GM23338 (cell line): ENCODE measurements at regions not wholly inside any gene's neighbourhood (a gene's known extent, or its start where the extent isn't known, plus 50 kb on each side); places are given as distances from the start of the nearest gene placed in this dataset.
"Not testable (repeated sequence)": the region's sequence is repeated elsewhere in the genome, so short reads cannot be mapped to it uniquely, and the experiment has no call there.

Source experiments
- ATAC-seq: fragments of 200-7000 bp; cut with Tn5 transposase; 3 replicates; pipeline ENCODE4 v1.9.1; 2020
- DNase-seq: peaks from one replicate; pipeline ENCODE4 v3.0.0-alpha.2; 2015; ENCODE audit warnings: low spot score
- H2AFZ ChIP-seq: fragments of 200-600 bp; sonication (generic); 2 replicates; pipeline ENCODE4 v1.8.0; 2016; ENCODE audit warnings: antibody characterized with exemption, mild to moderate bottlenecking, moderate library complexity
- H3F3A ChIP-seq: fragments of 200-600 bp; sonication (generic); replicated peaks from 2 replicates; pipeline ENCODE4 v1.8.0; 2017; ENCODE audit warnings: antibody characterized with exemption, mixed run types, low read depth
- H3K27ac ChIP-seq: fragments of 200-600 bp; sonication (generic); 2 replicates; pipeline ENCODE4 v1.6.1; 2016; ENCODE audit warnings: low read depth
- H3K27me3 ChIP-seq: fragments of 200-600 bp; sonication (generic); 2 replicates; pipeline ENCODE4 v1.8.0; 2016; ENCODE audit warnings: mild to moderate bottlenecking, mixed run types, moderate library complexity; ENCODE audit not compliant: insufficient read depth
- H3K36me3 ChIP-seq: fragments of 200-600 bp; sonication (generic); 2 replicates; pipeline ENCODE4 v1.8.0; 2016; ENCODE audit warnings: mild to moderate bottlenecking; ENCODE audit not compliant: insufficient read depth
- H3K4me1 ChIP-seq: fragments of 200-600 bp; sonication (generic); 2 replicates; pipeline ENCODE4 v1.8.0; 2016; ENCODE audit warnings: mild to moderate bottlenecking, moderate library complexity; ENCODE audit not compliant: insufficient read depth
- H3K4me2 ChIP-seq: fragments of 200-600 bp; sonication (generic); 2 replicates; pipeline ENCODE4 v1.7.1; 2017; ENCODE audit warnings: mixed run types
- H3K4me3 ChIP-seq: fragments of 200-600 bp; sonication (generic); 2 replicates; pipeline ENCODE4 v1.6.1; 2016; ENCODE audit warnings: mixed run types
- H3K79me2 ChIP-seq: fragments of 200-600 bp; sonication (generic); replicated peaks from 2 replicates; pipeline ENCODE4 v1.8.0; 2017; ENCODE audit warnings: mild to moderate bottlenecking; ENCODE audit not compliant: insufficient read depth
- H3K9me2 ChIP-seq: fragments of 200-600 bp; sonication (generic); 2 replicates; pipeline ENCODE4 v1.8.0; 2017; ENCODE audit not compliant: insufficient read depth
- H4K20me1 ChIP-seq: fragments of 200-600 bp; sonication (generic); replicated peaks from 2 replicates; pipeline ENCODE4 v1.8.0; 2017; ENCODE audit warnings: mild to moderate bottlenecking; ENCODE audit not compliant: insufficient read depth
- H3K27ac Mint-ChIP-seq: 2 replicates; pipeline ENCODE4 v1.8.0; 2020; ENCODE audit warnings: inconsistent platforms, mild to moderate bottlenecking, moderate library complexity, mixed read lengths
- H3K27me3 Mint-ChIP-seq: 3 replicates; pipeline ENCODE4 v1.8.0; 2022; ENCODE audit warnings: low read depth, mild to moderate bottlenecking, moderate library complexity, mixed read lengths, inconsistent platforms; ENCODE audit not compliant: insufficient read depth, poor library complexity
- H3K36me3 Mint-ChIP-seq: 3 replicates; pipeline ENCODE4 v1.8.0; 2021; ENCODE audit warnings: low read depth, mild to moderate bottlenecking, inconsistent platforms, moderate library complexity, mixed read lengths
- H3K4me1 Mint-ChIP-seq: 3 replicates; pipeline ENCODE4 v1.8.0; 2020; ENCODE audit warnings: mild to moderate bottlenecking, inconsistent platforms, mixed read lengths
- H3K4me3 Mint-ChIP-seq: 3 replicates; pipeline ENCODE4 v1.8.0; 2021; ENCODE audit warnings: moderate library complexity, mild to moderate bottlenecking, inconsistent platforms, mixed read lengths
- H3K9me3 Mint-ChIP-seq: 3 replicates; pipeline ENCODE4 v1.8.0; 2020; ENCODE audit warnings: moderate library complexity, mild to moderate bottlenecking, inconsistent platforms, mixed read lengths
- CREB1 ChIP-seq: fragments of 250-450 bp; sonication (Bioruptor Pico); IDR thresholded peaks from 2 replicates; pipeline ENCODE4 v1.5.0; 2020; ENCODE audit warnings: low read depth, mild to moderate bottlenecking, moderate library complexity
- EZH2phosphoT487 ChIP-seq: fragments of 200-600 bp; sonication (generic); IDR thresholded peaks from one replicate; pipeline ENCODE4 v1.8.1; 2018; ENCODE audit warnings: antibody characterized with exemption; ENCODE audit not compliant: unreplicated experiment
- NANOG ChIP-seq: IDR thresholded peaks from 2 replicates; pipeline ENCODE4 v1.6.1; 2016; ENCODE audit warnings: antibody characterized with exemption, borderline replicate concordance
- POLR2AphosphoS5 ChIP-seq: IDR thresholded peaks from 2 replicates; pipeline ENCODE4 v1.6.1; 2016; ENCODE audit warnings: antibody characterized with exemption, low read depth
- REST ChIP-seq: IDR thresholded peaks from one replicate; pipeline ENCODE4 v1.6.1; 2018; ENCODE audit warnings: antibody characterized with exemption; ENCODE audit not compliant: unreplicated experiment
- STAT1 ChIP-seq: IDR thresholded peaks from one replicate; pipeline ENCODE4 v1.6.1; 2016; ENCODE audit warnings: antibody characterized with exemption; ENCODE audit not compliant: unreplicated experiment
- TF ChIP-seq, protein P1 (sequence below): IDR thresholded peaks from 2 replicates; pipeline ENCODE4 v1.6.1; 2016; ENCODE audit warnings: antibody characterized with exemption
- TF ChIP-seq, protein P2 (sequence below): fragments of 250-450 bp; sonication (Bioruptor Pico); IDR thresholded peaks from 2 replicates; pipeline ENCODE4 v1.5.0; 2020; ENCODE audit warnings: mild to moderate bottlenecking, moderate library complexity

DNA sequence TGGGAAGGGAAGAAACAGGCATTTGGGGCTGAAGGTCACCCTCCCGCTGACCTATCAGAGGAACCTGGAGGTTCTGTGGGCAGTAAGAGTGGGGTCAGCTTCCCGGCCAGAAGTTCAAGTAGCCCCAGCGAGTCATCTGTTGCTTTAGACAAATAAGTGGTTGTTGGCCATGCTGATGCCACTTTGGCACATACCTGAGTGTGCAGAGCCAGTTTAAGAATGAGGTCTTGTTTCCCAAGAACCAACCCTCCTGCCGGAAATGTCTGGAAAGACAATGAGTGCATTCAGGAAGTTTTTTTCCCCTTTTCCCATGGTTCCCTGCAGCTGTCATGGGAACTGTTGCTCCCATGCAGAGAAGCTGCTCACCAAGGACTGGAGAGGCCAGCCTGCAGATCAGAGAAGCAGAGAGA lies 166.7 kb downstream of the ZNF621 start (continued):
- TF ChIP-seq CREB1 (no peak), NANOG (no peak)
- TF ChIP-seq, protein P1, sequence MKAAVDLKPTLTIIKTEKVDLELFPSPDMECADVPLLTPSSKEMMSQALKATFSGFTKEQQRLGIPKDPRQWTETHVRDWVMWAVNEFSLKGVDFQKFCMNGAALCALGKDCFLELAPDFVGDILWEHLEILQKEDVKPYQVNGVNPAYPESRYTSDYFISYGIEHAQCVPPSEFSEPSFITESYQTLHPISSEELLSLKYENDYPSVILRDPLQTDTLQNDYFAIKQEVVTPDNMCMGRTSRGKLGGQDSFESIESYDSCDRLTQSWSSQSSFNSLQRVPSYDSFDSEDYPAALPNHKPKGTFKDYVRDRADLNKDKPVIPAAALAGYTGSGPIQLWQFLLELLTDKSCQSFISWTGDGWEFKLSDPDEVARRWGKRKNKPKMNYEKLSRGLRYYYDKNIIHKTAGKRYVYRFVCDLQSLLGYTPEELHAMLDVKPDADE: no peak
- TF ChIP-seq, protein P2, sequence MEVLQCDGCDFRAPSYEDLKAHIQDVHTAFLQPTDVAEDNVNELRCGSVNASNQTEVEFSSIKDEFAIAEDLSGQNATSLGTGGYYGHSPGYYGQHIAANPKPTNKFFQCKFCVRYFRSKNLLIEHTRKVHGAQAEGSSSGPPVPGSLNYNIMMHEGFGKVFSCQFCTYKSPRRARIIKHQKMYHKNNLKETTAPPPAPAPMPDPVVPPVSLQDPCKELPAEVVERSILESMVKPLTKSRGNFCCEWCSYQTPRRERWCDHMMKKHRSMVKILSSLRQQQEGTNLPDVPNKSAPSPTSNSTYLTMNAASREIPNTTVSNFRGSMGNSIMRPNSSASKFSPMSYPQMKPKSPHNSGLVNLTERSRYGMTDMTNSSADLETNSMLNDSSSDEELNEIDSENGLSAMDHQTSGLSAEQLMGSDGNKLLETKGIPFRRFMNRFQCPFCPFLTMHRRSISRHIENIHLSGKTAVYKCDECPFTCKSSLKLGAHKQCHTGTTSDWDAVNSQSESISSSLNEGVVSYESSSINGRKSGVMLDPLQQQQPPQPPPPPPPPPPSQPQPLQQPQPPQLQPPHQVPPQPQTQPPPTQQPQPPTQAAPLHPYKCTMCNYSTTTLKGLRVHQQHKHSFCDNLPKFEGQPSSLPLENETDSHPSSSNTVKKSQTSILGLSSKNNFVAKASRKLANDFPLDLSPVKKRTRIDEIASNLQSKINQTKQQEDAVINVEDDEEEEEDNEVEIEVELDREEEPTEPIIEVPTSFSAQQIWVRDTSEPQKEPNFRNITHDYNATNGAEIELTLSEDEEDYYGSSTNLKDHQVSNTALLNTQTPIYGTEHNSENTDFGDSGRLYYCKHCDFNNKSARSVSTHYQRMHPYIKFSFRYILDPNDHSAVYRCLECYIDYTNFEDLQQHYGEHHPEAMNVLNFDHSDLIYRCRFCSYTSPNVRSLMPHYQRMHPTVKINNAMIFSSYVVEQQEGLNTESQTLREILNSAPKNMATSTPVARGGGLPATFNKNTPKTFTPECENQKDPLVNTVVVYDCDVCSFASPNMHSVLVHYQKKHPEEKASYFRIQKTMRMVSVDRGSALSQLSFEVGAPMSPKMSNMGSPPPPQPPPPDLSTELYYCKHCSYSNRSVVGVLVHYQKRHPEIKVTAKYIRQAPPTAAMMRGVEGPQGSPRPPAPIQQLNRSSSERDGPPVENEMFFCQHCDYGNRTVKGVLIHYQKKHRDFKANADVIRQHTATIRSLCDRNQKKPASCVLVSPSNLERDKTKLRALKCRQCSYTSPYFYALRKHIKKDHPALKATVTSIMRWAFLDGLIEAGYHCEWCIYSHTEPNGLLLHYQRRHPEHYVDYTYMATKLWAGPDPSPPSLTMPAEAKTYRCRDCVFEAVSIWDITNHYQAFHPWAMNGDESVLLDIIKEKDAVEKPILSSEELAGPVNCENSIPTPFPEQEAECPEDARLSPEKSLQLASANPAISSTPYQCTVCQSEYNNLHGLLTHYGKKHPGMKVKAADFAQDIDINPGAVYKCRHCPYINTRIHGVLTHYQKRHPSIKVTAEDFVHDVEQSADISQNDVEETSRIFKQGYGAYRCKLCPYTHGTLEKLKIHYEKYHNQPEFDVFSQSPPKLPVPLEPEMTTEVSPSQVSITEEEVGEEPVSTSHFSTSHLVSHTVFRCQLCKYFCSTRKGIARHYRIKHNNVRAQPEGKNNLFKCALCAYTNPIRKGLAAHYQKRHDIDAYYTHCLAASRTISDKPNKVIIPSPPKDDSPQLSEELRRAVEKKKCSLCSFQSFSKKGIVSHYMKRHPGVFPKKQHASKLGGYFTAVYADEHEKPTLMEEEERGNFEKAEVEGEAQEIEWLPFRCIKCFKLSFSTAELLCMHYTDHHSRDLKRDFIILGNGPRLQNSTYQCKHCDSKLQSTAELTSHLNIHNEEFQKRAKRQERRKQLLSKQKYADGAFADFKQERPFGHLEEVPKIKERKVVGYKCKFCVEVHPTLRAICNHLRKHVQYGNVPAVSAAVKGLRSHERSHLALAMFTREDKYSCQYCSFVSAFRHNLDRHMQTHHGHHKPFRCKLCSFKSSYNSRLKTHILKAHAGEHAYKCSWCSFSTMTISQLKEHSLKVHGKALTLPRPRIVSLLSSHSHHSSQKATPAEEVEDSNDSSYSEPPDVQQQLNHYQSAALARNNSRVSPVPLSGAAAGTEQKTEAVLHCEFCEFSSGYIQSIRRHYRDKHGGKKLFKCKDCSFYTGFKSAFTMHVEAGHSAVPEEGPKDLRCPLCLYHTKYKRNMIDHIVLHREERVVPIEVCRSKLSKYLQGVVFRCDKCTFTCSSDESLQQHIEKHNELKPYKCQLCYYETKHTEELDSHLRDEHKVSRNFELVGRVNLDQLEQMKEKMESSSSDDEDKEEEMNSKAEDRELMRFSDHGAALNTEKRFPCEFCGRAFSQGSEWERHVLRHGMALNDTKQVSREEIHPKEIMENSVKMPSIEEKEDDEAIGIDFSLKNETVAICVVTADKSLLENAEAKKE (CRISPR knock-in tag): no peak

DNA sequence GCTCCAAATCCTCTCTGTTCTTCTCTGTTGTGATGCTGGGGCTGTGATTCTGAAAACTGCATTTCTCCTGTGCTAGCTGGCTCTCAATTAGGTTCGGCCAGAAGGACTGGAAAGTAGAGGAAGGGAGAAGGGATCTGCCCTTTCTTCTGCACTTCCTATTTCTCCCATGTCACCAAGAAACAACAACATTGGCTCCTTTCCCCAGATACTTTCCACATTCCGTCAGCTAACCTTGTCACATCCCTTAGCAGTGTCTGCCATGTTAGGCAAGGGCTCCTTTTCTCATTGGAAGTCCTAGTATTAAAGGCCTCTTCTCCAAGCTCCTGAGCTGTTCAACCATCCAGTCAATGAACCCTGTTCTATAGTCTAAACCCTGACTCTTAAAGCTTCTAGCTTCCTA lies 171.1 kb downstream of the ZNF621 start:
- TF ChIP-seq REST (no peak), NANOG (no peak), EZH2phosphoT487 (no peak), POLR2AphosphoS5 (no peak), STAT1 (no peak)
- H3K4me1 ChIP-seq: no peaks in the 10 kb centered on the region
- peaks cover 5% of the 10 kb centered on the region; the same call in 1 of the 2 replicates for H3K36me3 ChIP-seq
- DNase-seq (no peak), ATAC-seq (no peak)
- H3K4me2 ChIP-seq: no peak overlapping the region
- Mint-ChIP-seq H3K36me3 (peaks cover 9% of the 10 kb centered on the region), H3K4me3 (no peak overlapping the region), H3K4me1 (no peaks in the 10 kb centered on the region), H3K9me3 (peaks cover 11% of the 10 kb centered on the region), H3K27me3 (peaks cover 3% of the 10 kb centered on the region), H3K27ac (no peak overlapping the region)
- no peak overlapping the region for H3K27ac ChIP-seq
- no peak overlapping the region for H3K4me3 ChIP-seq
- H3K27me3 ChIP-seq: no peaks in the 10 kb centered on the region
- H3F3A ChIP-seq: no peaks in the 10 kb centered on the region
- H3K9me2 ChIP-seq: no peaks in the 10 kb centered on the region
- H2AFZ ChIP-seq: peak overlapping the region; percentile 81; the same call in 1 of the 2 replicates
- no peaks in the 10 kb centered on the region for H4K20me1 ChIP-seq
- H3K79me2 ChIP-seq: no peaks in the 10 kb centered on the region

DNA sequence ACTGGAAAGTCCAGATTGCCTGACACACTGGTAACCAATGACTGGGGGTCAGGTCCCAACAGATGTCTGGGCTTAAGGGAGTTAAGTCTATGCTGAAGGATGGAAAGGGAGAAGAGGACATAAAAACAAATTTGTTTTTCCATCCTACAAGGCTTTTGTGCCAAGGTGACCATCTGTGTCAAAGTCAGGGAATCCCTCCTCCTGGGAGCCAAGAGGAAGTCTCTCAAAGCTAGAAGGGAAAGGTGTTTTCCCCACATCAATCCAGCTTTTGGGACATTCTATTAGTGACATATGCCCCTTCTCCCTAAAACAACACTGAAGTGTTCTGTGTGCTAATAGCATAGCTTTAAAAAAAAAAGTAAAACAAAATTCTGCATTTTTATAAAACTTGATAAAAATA lies 173.9 kb downstream of the ZNF621 start:
- H4K20me1 ChIP-seq, ATAC-seq, H2AFZ ChIP-seq, H3K4me3 Mint-ChIP-seq, DNase-seq, H3K27me3 Mint-ChIP-seq, H3K4me2 ChIP-seq, H3K4me3 ChIP-seq, H3K27ac ChIP-seq, H3K27me3 ChIP-seq, H3F3A ChIP-seq, H3K79me2 ChIP-seq, H3K36me3 ChIP-seq, H3K9me2 ChIP-seq, H3K4me1 ChIP-seq, H3K27ac Mint-ChIP-seq, H3K4me1 Mint-ChIP-seq: not testable (repeated sequence)
- H3K9me3 Mint-ChIP-seq: peaks cover 27% of the 10 kb centered on the region
- H3K36me3 Mint-ChIP-seq: peaks cover 18% of the 10 kb centered on the region
